ENCODE measurements at regions not wholly inside any gene's neighbourhood (a gene's known extent, or its start where the extent isn't known, plus 50 kb on each side); places are given as distances from the start of the nearest gene placed in this dataset.

DNA sequence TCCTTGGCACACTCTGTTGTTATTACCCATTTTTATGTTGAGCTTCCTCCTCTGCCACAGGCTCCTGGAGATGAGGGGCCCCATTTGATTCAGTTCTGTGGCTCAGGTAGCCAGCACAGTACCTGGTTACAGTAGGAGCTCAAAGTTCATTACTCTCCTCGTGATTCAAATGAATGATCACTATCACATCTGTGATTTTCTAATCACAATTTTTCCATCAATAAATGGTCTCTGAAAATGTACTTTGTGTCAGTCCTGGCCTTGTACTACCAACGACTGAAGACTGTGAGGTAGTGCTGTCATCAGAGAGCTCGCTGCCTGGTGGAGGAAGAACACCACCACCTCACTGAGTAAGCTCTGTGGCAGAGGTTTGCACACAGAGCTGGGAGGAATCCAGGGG, 106.8 kb upstream of the JUN start:
- no peak for DNase-seq (ENCODE audit: low spot score)

DNA sequence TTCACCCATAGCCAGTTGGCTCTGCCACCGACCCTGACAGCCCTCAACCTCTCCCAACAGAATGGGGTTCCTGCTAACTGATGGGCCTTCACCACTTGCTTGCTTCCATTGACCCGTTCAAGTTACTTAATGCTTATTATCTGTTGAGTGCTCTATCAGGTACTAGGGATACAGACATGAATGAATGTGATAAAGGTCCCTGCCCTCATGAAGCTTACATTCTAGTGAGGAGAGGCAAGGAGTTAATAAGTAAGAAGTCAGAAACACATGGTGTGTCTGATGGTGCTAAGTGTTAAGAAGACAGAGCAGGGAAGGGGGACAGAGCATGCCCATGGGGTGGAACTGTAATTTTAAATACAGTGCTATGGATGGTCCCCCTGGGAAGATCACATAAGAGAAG, 107.5 kb upstream of the JUN start:
- DNase-seq (ENCODE audit: low spot score): no peak

DNA sequence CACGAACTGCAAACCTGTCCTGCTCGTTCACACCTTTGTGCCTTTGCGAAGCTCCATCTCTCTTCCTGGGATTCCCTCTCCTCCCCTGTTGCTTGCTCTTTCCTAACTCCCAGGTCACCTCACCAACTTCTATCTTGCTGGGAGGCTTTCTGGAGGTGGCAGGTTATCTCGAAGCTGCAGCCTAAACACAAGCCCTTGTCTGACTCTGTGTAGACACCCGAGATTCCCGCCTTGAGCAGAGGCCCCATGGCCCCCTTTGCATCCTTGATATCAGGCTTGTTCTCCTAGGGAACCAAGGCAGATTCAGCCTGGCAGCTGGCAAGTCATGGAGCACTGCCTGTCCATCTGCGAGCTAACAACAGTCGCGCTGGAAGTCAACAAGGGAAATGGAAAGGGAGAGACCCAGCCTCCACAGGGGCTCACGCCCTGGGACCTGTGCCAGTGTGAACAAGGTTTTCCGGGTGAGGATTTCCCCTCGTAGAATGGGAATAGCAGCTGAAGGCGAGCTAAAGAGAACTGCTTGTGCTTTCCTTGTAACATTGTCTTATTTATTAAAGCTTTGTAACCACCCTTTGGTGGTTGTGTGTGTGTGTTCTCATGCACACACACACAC, 109.5 kb upstream of the JUN start:
- peak; percentile 70 for DNase-seq (ENCODE audit: low spot score)

DNA sequence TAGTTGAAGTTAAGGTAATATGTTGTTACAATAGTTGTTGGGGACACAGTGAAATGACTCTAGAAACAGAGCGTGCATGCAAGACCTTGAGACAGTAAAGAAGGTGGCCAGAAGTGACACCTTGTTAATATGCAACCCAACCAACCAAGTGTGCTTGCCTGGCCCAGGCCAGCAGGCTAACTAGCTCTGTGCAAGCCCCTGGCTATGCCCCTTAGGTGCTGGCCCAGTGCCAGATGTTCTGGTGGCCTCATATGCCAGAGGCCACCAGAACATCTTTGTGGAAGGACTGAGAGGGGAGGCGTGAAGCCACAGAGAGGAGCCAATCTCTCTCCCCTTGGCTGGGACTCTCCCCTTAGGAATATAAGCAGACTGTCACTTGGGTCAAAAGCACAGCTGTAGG, 111.2 kb upstream of the JUN start:
- DNase-seq (ENCODE audit: low spot score): no peak

DNA sequence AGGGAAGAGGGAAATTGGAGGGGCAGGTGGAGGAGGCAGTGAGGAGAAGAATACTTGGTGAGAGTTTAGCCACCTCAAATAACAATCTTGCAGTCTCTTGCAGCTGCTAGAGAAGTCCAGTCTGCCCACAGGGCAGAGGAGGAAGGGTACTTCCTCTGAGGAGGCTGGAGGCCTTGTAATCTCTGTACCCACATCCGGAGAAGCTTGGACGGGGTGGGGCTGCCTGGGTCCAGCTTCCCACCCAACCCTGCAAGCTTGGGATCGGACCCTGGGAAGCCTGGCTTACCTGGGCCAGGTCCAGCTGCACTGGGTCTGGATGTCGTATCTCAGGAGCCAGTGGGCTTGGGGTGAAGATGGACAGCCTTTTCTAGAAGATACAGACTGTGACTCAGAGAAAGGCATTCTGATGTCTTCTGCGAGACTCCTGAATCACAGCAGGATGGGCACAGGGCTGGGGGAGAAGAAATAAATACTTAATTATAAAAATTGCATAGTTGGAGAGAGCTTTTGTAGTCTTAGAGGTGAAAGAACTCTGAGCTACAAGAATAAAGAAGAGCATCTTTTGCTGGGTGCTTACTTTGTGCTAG, 111.8 kb upstream of the JUN start:
- no peak for DNase-seq (ENCODE audit: low spot score)

DNA sequence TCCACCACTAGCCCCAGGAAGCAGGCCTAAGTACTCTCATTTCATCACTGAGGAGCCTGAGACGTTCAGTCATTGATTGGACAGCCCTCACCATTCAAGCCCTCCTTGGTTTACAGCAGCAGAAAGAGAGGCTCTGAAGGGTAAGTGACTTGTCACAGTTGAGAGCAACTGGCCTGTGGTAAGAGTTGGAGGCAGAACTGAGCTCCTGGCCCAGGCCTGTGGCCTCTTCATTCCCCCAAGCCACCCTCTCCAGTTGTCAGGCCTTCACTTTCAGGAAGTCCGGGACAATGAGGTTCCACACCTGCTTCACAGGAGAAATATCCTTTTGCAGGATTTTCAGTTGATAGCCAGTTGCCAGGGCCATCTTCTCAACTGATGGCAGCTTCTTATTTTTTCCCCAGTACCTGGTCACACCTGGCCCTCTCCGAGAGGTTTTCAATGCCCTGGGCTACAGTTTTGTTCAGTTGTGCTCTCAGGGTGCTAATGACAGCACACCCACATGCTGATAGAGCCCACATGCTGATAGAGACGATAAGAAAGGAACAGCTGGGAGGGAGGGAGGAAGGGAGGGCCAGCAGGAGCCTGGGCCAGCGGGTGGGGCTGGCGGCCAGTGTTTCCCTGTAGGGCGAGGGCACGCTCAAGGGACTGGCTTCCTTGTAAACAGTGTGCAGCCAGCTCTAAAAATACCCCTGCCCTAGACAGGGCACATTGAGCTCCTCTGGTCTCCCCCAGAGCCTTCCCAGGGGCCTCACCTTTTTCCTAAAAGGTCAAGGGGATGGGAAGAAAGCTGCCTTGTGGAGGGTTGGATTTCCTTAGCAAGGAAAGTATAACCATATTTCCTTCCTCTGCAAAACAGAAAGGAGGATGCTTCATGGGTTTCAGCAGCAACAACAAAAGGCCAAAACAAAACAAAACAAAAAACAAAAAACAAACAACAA, 112.7 kb upstream of the JUN start:
- no peak for DNase-seq (ENCODE audit: low spot score)

DNA sequence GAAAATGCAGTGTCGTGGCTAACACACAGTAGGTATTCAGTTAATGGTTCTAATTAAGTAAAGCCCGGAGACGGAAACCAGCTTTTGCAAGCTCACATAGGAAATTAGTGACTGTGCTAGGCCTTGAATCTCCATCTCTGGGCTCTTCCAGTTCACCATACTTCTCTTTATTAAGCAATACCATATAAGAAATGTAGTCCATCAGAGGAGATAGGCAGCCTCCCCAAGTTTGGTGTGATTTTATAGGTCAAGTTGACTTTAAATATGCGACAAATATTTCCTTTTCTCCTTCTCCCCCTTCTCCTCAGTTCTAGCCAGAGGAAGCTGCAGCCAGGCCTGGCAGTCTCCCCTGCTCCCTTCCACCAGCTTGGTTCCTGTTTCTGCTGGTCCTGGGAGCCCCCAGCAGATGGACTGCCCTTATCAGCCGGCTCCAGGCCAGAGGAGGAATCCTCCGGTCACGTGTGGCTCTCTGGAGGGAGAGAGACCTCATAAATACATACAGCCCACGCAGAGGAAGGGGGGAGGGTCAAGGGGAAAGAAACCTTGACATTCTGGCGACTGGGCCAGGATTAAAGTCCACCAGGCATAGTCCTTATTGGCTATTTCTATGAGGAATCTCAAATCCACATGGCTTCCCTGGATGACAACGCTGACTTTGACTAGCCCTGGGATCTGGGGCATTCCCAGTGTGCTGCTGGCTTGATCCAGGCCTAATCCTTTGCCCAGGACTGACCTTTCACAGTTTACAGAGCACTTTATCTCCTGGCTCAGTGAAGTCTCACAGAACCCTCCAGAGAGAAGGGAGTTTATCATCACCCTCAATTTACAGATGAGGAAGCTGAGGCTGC, 115.1 kb upstream of the JUN start:
- DNase-seq (ENCODE audit: low spot score): peak; percentile 94

DNA sequence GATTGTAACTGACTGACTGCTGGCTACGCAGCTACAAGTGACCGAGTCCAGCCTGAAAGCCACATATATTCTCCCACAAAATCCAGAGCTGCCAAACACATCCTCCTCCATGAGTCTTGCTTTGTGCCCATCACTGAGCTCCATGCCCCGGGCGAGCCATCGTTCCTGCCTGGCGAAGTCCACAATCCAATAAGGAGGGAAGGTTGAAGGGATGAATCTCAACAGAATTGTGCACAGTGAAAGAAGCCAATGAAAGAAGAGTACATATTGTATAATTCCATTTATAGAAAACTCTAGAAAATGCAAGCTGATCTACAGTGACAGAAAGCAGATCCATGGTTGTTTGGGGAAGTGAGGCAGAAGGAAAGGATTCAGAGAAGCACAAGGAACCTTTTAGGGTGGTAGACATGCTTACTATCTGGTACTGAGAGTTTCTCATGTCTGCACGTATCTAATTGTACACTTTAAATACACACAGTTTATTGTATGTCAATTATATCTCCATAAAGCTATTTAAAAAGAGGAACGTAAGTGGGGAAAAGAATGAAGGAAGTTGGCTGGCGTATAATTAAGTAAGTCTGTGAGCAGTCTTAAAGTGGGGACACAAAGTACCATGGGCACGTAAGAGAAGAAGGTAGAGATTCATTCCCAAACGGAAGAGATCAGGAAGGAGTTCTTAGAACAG, 115.9 kb upstream of the JUN start:
- DNase-seq (ENCODE audit: low spot score): peak; percentile 81

DNA sequence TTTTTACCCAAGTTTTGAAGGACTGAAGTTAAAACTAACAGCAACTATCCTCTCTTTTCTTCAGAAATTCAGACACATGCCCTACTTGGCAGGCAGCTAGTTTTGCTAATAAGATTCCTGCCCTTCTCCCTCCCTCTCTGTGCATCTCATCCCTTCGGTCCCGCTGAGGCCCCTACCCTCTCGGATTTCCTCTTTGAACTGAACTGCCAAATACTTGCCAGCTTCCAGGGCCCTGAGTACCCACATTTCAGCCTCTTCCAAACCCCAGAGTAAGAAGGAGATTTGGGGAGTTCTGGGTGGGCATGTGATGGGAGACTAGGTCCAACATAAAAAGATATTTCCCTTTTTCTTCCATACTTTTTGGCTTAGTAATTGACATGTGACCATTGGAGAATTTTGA, 116.5 kb upstream of the JUN start:
- peak; percentile 75 for DNase-seq (ENCODE audit: low spot score)

DNA sequence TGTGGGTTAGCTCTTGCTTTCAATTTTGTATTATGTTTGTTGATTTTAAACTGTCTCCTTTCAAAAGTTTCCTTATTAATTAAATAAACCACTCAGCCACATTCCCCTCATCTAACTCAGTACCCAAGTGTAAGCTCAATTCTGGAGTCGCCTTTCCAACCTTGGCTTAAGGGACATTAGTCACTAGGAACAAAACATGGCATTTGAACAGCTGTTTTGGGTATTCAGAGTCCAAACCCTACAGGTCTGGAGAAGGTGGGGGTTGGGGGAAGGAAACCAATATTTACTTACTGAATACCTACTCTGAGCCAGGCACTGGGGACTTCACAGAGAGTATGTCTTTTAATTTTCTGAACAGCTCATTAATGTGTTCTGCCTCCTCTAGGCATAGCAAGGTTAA, 117.2 kb upstream of the JUN start:
- no peak for DNase-seq (ENCODE audit: low spot score)

DNA sequence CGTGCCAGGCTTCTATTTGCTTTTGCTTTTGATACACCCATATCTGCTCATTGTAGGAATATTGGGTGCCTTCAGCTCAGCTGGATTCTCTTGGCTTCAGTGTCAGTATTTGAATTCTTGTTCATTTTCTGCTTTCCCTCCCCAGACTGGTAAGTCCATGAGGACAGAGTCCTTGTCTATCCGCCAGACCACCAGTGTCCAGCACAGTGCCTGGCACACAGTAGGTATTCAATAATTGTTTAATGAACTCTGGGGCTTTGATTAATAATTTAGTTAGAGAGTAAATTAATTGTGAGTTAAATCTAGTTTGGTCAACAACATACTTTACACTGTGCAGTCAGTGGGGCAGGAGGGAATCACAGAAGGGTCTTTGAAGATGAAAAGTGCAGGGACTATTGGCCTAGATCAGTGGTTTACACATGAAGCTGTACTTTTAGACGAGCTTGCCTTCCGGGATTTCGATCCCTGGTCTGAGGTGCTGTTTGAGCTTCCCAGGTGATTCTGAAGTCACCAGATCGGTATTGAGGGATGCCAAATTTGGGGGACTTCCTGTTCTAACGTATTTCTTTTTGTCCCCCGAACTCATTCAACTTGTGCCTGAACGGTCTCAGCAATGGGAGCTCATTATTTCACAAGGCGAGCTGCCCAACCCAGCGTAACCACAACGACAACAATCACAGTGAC, 119.1 kb upstream of the JUN start:
- DNase-seq (ENCODE audit: low spot score): no peak

DNA sequence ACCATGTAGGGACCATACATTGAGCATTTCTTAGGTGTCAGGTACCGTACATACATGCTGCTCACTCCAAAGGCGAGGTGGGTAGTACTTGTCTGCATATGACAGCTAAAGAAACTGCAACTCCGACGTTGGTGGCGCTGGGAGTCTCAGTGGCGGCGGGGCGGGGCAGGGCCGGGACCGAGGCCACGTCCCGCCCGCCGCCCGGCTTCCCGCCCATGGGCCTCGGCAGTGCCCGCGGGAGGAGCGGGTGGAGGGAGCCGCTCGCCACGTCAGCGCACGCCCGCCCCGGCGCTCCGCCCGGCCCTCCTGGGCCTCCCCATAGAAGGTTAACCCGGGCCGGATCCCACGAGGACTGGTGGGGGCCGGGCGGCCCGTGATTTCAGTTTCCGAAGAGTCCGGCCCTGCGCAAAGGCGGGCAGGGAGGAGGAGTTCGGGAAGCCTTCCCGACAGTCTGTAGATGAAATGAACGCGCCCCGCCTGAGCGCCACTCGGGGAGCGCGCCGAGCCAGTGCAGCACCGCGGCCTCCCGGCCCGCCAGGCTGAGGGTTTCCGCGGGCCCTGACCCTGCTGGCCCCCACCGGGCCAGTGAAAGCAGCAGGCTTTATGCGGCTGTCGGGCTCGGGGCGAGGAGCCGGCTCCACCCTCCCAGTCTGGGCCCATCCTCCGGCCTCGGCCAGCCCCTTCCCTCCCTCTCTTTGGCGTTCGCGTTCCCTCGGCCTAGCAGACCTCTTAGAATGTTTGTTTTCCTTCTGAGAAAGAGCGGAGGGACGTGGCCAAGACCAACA, 119.9 kb upstream of the JUN start:
- DNase-seq (ENCODE audit: low spot score): peak; percentile 98

DNA sequence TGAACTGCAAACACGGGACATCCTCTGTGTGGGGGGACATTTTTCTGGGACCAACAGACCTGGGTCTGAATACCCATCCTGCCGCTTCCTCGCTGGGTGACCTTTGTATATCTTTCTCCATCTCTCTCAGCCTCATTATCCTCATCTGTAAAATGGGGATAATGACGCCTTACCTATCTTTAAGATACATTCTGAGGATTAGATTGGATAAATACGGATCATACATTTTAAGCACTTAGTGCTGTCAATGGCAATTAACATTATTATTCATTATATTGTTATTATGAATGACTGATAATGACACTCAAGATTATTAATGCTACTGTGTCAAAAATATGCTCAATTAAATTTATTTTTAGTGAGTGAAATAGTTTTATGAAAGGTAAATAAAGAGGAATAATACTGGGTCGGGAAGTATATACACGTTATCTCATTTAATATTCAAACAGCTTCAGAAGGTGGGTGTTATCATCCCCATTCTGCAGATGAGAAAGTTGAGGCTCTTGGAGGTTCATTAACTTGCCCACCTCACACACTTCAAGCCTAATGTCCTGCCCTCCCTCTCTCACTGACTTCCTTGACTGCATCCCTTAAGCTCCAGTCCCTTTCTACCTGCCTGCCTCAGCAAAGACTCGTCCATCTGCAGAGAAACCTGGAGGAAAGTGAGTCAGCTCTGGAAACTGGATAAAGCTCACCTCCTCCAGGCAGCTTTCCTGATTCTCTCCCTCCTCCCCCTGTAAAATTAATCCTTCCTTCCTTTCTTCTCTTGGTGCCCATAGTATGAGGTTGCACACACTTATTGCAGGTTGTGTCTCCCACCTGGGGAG, 120.7 kb upstream of the JUN start:
- no peak for DNase-seq (ENCODE audit: low spot score)

DNA sequence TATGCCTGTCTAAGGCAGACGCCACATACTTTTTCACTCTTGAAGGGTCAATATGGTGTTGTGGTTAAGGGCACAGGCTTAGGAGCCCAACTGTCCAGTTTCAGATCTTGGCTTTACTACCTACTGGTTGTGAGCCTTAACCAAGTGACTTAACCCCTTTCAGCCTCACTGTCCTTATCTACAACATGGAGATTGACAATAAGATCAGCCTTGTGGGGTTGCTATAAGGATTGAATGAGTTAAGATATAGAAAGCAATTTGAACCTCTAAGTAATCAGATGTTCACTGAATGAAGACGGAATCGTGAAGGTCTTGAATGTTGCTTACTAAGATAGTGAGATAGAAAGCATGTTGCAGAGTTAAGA, 121.3 kb upstream of the JUN start:
- DNase-seq (ENCODE audit: low spot score): no peak

DNA sequence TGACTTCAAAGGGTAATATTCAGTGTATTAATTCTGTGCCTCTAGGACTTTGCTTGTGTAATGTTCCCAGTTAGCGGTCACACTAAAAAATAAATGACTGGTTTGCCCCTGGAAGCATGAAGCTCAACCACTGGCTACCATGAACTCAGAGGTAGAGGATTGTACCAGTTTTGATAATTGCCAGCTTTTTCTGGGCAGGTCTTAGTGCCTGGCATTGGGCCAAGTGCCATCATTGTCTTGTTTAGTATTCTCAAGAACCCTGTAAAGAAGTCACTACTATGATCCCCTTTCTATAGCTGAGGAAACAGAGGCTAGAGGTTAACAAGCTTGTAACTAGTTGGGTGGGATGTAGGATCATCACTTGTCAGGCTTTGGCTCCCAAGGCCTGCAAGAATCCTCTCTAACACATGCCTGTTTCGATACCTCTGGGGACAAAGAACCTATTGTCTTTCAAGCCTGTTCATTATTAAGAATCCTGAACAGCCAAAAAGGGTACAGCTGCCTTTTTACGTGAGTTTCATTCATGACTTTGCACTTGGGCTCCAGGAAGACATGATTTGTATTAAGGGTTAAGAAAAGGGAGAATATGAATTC, 121.9 kb upstream of the JUN start:
- DNase-seq (ENCODE audit: low spot score): no peak

DNA sequence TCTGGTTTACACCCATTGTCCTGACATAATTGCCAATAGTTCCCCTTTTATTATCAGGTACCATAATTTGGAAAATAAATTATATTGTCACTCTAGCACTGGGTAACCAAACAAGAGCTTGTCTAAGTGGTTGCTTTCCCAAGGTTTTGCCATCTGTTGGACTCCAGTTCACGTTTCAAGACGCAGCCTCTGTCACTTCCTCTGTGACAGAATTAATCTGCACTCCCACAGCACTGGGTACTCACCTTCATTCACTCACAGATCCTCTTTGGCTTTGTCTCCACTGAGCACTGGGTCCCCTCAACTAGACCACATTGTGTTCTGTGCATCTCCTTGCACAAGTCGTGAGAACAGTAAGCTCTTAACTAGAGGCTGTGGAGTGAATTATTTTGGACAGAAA, 123.6 kb upstream of the JUN start:
- DNase-seq (ENCODE audit: low spot score): no peak

DNA sequence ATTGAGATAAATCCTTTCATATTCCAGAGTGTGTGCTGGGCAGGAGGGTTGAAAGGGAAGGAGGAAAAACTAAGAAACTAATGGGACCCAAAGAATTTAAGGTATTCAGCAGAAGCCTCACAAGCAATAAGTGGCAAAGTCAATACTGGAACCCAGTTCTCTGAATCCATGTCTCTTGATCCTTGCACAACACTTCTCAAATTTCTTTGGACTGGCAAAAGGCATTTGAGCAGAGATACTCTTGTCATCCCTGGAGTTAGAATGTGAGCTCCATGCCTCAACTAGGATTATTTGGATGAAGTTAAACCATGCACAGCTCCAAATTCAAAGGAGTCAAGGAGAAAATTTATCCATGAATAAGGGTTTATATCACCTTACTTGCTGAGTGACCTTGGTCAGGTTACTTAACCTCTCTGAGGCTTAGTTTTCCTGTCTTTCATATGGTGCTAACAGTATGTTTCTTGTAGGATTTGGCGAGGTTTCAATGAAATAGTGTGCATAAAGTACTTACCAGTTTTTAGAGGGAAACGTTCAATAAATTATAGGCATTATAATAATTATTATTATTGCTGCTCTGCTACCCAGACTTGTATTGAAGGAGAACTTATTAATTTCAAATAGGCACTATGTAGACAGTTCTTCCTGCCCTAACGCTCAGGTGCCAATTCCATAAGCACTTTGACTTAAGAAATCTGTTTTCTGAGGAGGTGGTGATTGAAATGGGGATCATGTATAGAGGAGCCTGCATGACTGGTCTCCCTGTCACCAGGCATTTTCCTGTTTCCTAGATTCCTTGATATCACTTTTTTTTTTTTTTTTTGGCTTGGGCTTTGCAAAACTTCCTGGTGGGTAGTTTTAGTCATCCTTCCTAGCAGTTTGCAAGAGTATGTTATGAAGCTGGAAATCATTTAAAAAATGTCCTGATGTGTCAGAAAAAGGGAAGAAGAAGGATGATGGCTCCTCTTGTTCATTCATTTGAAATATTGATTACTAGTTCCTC, 125.0 kb upstream of the JUN start:
- peak; percentile 85 for DNase-seq (ENCODE audit: low spot score)

Data from umbilical cord (tissue), 1 donor.